ENCODE measurements at regions not wholly inside any gene's neighbourhood (a gene's known extent, or its start where the extent isn't known, plus 50 kb on each side); places are given as distances from the start of the nearest gene placed in this dataset.

- TF ChIP-seq POLR2A (IDR thresholded peaks at IDR 0.05), result no peak
- no peak for TF ChIP-seq CTCF (IDR thresholded peaks at IDR 0.05)
Measured at GRCh38 chr12:84174115-84174514, 738.5 kb downstream of the SLC6A15 start.
